GM21576 (cell line): ENCODE measurements at regions not wholly inside any gene's neighbourhood (a gene's known extent, or its start where the extent isn't known, plus 50 kb on each side); places are given as distances from the start of the nearest gene placed in this dataset.
"Not testable (repeated sequence)": the region's sequence is repeated elsewhere in the genome, so short reads cannot be mapped to it uniquely, and the experiment has no call there.

ENCODE experiments used
- ATAC-seq: cut with Tn5 transposase; IDR thresholded peaks from one replicate; pipeline ENCODE4 v1.9.1; 2021; ENCODE audit warnings: mild to moderate bottlenecking, moderate library complexity; ENCODE audit not compliant: unreplicated experiment

GRCh38 chr14:106745016-106745767 lies 1218.8 kb downstream of the TMEM121 start:
- ATAC-seq: peak; percentile 45

GRCh38 chr14:106750089-106750488 lies 1223.7 kb downstream of the TMEM121 start:
- ATAC-seq: not testable (repeated sequence)

GRCh38 chr14:106753751-106754150 lies 1227.4 kb downstream of the TMEM121 start:
- ATAC-seq: not testable (repeated sequence)

- ATAC-seq: not testable (repeated sequence)
These were observed 1231.1 kb downstream of the TMEM121 start for GRCh38 chr14:106757444-106757843.

GRCh38 chr14:106761886-106762816 lies 1235.8 kb downstream of the TMEM121 start:
- ATAC-seq: not testable (repeated sequence)

- ATAC-seq: not testable (repeated sequence)
These were observed 1238.6 kb downstream of the TMEM121 start for GRCh38 chr14:106764968-106765369.

- ATAC-seq: no peak
These were observed 1239.8 kb downstream of the TMEM121 start for GRCh38 chr14:106766145-106766544.

- not testable (repeated sequence) for ATAC-seq
These were observed 1240.3 kb downstream of the TMEM121 start for GRCh38 chr14:106766551-106767277.

GRCh38 chr14:106768230-106768629 lies 1241.8 kb downstream of the TMEM121 start:
- ATAC-seq: not testable (repeated sequence)

- not testable (repeated sequence) for ATAC-seq
These were observed 1242.8 kb downstream of the TMEM121 start for GRCh38 chr14:106768972-106769700.

- ATAC-seq: not testable (repeated sequence)
These were observed 1243.8 kb downstream of the TMEM121 start for GRCh38 chr14:106770158-106770672.

- not testable (repeated sequence) for ATAC-seq
These were observed 1248.6 kb downstream of the TMEM121 start for GRCh38 chr14:106774889-106775480.

GRCh38 chr14:106776395-106776983 lies 1250.1 kb downstream of the TMEM121 start:
- no peak for ATAC-seq

- ATAC-seq: no peak
These were observed 1252.6 kb downstream of the TMEM121 start for GRCh38 chr14:106778986-106779385.

GRCh38 chr14:106786697-106787096 lies 1260.3 kb downstream of the TMEM121 start:
- ATAC-seq: no peak

- no peak for ATAC-seq
These were observed 1261.2 kb downstream of the TMEM121 start for GRCh38 chr14:106787626-106788025.

GRCh38 chr14:106788534-106788933 lies 1262.2 kb downstream of the TMEM121 start:
- no peak for ATAC-seq

- no peak for ATAC-seq
These were observed 1262.9 kb downstream of the TMEM121 start for GRCh38 chr14:106789318-106789717.
